Mucosa of stomach (tissue), 1 donor: ENCODE measurements at regions not wholly inside any gene's neighbourhood (a gene's known extent, or its start where the extent isn't known, plus 50 kb on each side); places are given as distances from the start of the nearest gene placed in this dataset.

Experiments
- H3K27me3 ChIP-seq: one replicate; pipeline ENCODE4 v1.7.0; 2013; ENCODE audit warnings: mild to moderate bottlenecking, low read length; ENCODE audit not compliant: control insufficient read depth, insufficient read depth
- H3K36me3 ChIP-seq: one replicate; pipeline ENCODE4 v1.7.0; 2013; ENCODE audit warnings: low read length; ENCODE audit not compliant: control insufficient read depth, insufficient read depth
- H3K4me1 ChIP-seq: one replicate; pipeline ENCODE4 v1.7.0; 2013; ENCODE audit warnings: mild to moderate bottlenecking, low read length; ENCODE audit not compliant: control insufficient read depth, insufficient read depth
- H3K4me3 ChIP-seq: one replicate; pipeline ENCODE4 v1.7.0; 2013; ENCODE audit warnings: low read length
- H3K9ac ChIP-seq: one replicate; pipeline ENCODE4 v1.7.0; 2013; ENCODE audit warnings: mild to moderate bottlenecking, low read length, moderate library complexity
- H3K9me3 ChIP-seq: one replicate; pipeline ENCODE4 v1.7.0; 2013; ENCODE audit warnings: mild to moderate bottlenecking, low read length, moderate library complexity; ENCODE audit not compliant: control insufficient read depth
- donor health status: Pancreatic carcinoma.

DNA sequence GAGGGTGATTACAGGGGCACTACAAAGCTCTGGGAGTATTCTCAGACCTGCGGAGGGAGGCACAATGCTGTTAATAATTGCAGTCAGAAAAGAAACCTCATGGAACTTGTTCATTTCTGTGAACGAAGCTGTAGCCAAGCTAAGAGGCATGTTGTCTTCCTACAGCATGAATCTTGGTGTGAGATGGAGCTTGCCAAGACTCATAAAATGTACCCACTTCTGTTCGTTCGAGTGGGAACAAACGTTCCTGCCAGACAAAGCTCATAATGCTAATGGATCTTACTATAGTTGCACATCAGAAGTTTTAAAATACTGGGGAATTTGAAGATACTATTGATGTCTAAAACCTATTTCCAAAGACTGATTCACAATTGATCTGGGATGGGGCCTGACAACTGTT lies 489.1 kb downstream of the ZEB2 start:
- Histone ChIP-seq H3K36me3 (no peaks in the 10 kb centered on the region), H3K9ac (no peak overlapping the region), H3K4me3 (no peak overlapping the region), H3K9me3 (no peaks in the 10 kb centered on the region), H3K4me1 (no peaks in the 10 kb centered on the region), H3K27me3 (no peaks in the 10 kb centered on the region)

GRCh38 chr2:144027593-144027992 lies 492.3 kb downstream of the ZEB2 start:
- Histone ChIP-seq H3K4me1 (no peaks in the 10 kb centered on the region), H3K9ac (no peak overlapping the region), H3K36me3 (no peaks in the 10 kb centered on the region), H3K27me3 (no peaks in the 10 kb centered on the region), H3K4me3 (no peak overlapping the region), H3K9me3 (no peaks in the 10 kb centered on the region)

DNA sequence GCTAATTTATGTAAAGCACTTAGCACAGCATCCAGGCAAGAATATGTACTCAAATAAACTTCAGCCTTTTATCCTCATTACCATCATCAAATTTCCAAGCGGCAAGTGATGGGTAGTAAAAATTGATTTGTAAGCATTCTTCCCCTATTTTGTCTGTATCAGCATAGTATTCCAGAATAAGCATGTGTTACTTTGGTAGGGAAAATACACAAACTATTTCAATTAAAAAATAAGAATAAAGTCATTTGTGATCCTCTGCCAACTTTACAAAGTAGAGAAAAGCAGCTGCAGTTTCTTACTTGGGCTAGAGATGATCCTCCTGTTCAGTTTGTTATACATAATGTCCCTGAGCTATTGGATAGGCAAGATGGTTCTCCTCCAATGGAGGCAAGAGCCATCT lies 493.2 kb downstream of the ZEB2 start:
- Histone ChIP-seq H3K36me3 (no peaks in the 10 kb centered on the region), H3K9me3 (no peaks in the 10 kb centered on the region), H3K9ac (no peak overlapping the region), H3K4me1 (no peaks in the 10 kb centered on the region), H3K27me3 (no peaks in the 10 kb centered on the region), H3K4me3 (no peak overlapping the region)

DNA sequence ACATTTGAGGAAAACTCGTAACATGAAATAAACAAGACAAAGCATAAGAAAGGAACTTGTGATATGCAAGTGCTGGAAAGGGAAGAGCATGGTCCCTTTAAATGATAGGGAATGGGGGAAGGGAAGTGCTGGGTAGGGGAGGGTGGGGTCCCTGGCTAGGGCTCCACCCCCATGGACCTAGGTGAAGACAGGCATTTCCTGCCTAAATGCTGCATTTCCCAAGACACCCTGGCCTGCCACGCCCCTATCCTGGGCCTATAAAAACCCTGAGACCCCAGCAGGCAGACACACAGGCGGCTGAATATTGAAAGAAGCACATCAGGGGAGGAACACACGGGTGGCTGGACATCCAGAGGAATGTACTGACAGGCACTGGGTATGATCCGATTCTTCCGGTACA lies 499.9 kb downstream of the ZEB2 start:
- no peak overlapping the region for H3K4me3 ChIP-seq
- no peaks in the 10 kb centered on the region for H3K36me3 ChIP-seq
- no peaks in the 10 kb centered on the region for H3K27me3 ChIP-seq
- H3K9me3 ChIP-seq: no peaks in the 10 kb centered on the region
- H3K9ac ChIP-seq: no peak overlapping the region
- H3K4me1 ChIP-seq: no peaks in the 10 kb centered on the region

GRCh38 chr2:144015655-144016245 lies 504.2 kb downstream of the ZEB2 start:
- H3K9ac ChIP-seq: no peak overlapping the region
- no peak overlapping the region for H3K4me3 ChIP-seq
- no peaks in the 10 kb centered on the region for H3K4me1 ChIP-seq
- no peaks in the 10 kb centered on the region for H3K36me3 ChIP-seq
- H3K27me3 ChIP-seq: no peaks in the 10 kb centered on the region
- no peaks in the 10 kb centered on the region for H3K9me3 ChIP-seq

- Histone ChIP-seq H3K4me3 (no peak overlapping the region), H3K27me3 (no peaks in the 10 kb centered on the region), H3K9ac (no peak overlapping the region), H3K36me3 (no peaks in the 10 kb centered on the region), H3K4me1 (no peaks in the 10 kb centered on the region), H3K9me3 (no peaks in the 10 kb centered on the region)
These were observed 504.9 kb downstream of the ZEB2 start for GRCh38 chr2:144015036-144015435.

- Histone ChIP-seq H3K4me1 (no peaks in the 10 kb centered on the region), H3K27me3 (no peaks in the 10 kb centered on the region), H3K9me3 (no peaks in the 10 kb centered on the region), H3K4me3 (no peak overlapping the region), H3K9ac (no peak overlapping the region), H3K36me3 (no peaks in the 10 kb centered on the region)
These were observed 505.8 kb downstream of the ZEB2 start for GRCh38 chr2:144014103-144014502.

DNA sequence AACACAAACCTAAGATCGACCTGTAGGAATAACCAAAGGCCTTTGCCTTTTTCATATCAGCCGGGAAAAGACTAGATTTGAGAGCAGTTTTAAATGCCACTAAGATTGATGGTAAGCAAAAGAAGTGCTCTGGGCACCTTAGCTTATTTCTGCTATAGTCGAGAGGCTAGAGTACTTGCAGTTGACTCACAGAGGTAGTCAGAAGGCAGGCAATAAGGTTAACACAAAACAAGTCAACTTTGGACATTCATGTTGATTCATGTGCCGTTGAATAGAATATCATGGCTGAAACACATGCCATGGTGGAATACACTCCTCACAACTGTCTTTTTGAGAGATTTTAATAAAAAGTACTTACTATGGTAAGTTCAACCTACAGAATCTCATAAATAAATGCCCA lies 507.6 kb downstream of the ZEB2 start:
- Histone ChIP-seq H3K36me3 (no peaks in the 10 kb centered on the region), H3K27me3 (no peaks in the 10 kb centered on the region), H3K9me3 (no peaks in the 10 kb centered on the region), H3K9ac (no peak overlapping the region), H3K4me1 (no peaks in the 10 kb centered on the region), H3K4me3 (no peak overlapping the region)

- Histone ChIP-seq H3K4me3 (no peak overlapping the region), H3K9me3 (no peaks in the 10 kb centered on the region), H3K27me3 (no peaks in the 10 kb centered on the region), H3K36me3 (no peaks in the 10 kb centered on the region), H3K4me1 (no peaks in the 10 kb centered on the region), H3K9ac (no peak overlapping the region)
These were observed 508.4 kb downstream of the ZEB2 start for GRCh38 chr2:144011553-144011952.

- no peaks in the 10 kb centered on the region for H3K36me3 ChIP-seq
- H3K27me3 ChIP-seq: no peaks in the 10 kb centered on the region
- H3K9me3 ChIP-seq: no peaks in the 10 kb centered on the region
- H3K4me1 ChIP-seq: no peaks in the 10 kb centered on the region
- H3K4me3 ChIP-seq: no peak overlapping the region
- H3K9ac ChIP-seq: no peak overlapping the region
These were observed 508.8 kb downstream of the ZEB2 start for GRCh38 chr2:144011098-144011497.

DNA sequence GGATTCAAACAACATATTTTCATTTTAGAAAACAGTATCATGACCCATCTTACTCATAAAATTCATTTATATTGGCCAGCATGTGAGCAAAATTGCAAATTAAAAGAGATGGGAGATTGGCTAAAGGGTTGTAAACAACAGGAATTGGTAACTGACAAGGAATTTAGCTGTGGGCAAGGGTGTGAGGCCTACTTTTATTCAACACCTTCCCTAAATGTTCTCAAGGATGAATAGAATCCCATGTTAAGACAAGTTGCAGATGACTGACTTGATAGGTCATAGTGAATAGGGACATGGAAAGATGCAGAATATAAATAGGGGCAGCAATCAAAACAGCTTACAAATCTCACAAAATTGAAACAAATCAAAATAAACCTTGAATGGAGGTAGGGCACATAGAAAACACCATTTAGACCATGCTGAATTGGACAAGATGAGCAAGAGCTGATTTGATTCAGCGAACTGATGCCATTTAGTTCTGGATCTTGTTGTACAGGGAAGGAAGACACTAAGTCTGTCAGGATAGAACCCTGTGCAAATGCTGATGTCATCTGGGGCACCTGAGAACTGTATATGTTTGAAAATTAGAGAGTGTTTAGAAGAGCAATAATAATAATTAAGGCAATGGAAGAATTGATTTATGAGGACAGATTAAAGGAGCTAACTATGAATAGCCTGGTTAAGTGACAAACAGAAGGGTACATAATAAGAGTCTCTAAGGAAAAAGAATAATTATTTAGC lies 509.7 kb downstream of the ZEB2 start:
- Histone ChIP-seq H3K4me3 (no peak overlapping the region), H3K4me1 (no peaks in the 10 kb centered on the region), H3K36me3 (no peaks in the 10 kb centered on the region), H3K9ac (no peak overlapping the region), H3K9me3 (no peaks in the 10 kb centered on the region), H3K27me3 (no peaks in the 10 kb centered on the region)

DNA sequence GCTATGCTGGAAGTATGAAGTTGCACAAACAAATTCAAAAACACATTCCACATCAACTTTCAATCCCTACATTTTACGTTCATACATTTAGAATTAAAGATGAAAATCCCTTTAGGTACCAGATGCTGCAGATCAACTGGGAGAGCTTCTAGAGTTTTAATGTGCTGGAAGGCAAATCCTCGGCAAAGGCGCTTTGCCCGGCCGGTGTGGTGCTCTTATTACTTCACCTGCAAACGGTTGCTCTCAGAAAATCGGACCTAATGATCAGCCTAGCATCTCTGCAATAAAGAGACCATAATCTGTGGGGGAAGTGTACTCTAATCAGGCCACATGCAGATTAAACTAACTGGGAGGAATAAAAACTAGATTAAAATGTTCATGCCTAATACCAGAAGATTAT lies 513.8 kb downstream of the ZEB2 start:
- no peak overlapping the region for H3K9ac ChIP-seq
- no peak overlapping the region for H3K4me3 ChIP-seq
- no peaks in the 10 kb centered on the region for H3K36me3 ChIP-seq
- H3K9me3 ChIP-seq: no peaks in the 10 kb centered on the region
- H3K27me3 ChIP-seq: no peaks in the 10 kb centered on the region
- H3K4me1 ChIP-seq: no peaks in the 10 kb centered on the region
